Thoracic aorta (tissue), 2 donors: ENCODE measurements at regions not wholly inside any gene's neighbourhood (a gene's known extent, or its start where the extent isn't known, plus 50 kb on each side); places are given as distances from the start of the nearest gene placed in this dataset.

Experiments used
- ATAC-seq: fragments of 150-250 bp; one replicate; pipeline ENCODE4 v1.8.0; 2017; ENCODE audit warnings: low read depth; ENCODE audit not compliant: insufficient number of reproducible peaks, low FRiP score
- DNase-seq: peaks from one replicate; pipeline ENCODE4 v3.0.0-alpha.2; 2020; ENCODE audit warnings: low spot score
- H3K27ac ChIP-seq, 2 donors: fragments of 200-600 bp; sonication (generic); 1 replicate in 1 of 2; 2 replicates in 1 of 2; pipeline ENCODE4 v1.5.1; 2016; ENCODE audit warnings: mild to moderate bottlenecking in 2 of 2, moderate library complexity in 2 of 2
- H3K27me3 ChIP-seq: fragments of 200-600 bp; sonication (generic); replicated peaks from 2 replicates; pipeline ENCODE4 v1.6.0; 2016; ENCODE audit warnings: mild to moderate bottlenecking; ENCODE audit not compliant: insufficient read depth
- H3K36me3 ChIP-seq: fragments of 200-600 bp; sonication (generic); one replicate; pipeline ENCODE4 v1.5.1; 2016
- H3K4me1 ChIP-seq, 2 donors: fragments of 200-600 bp; sonication (generic); 1 replicate in 1 of 2; 2 replicates in 1 of 2; pipeline versions ENCODE4 v1.5.1 to v1.6.0; 2016; ENCODE audit warnings: low read depth in 2 of 2, mild to moderate bottlenecking in 1 of 2; ENCODE audit not compliant: control insufficient read depth in 1 of 2
- H3K4me3 ChIP-seq: fragments of 200-600 bp; sonication (generic); 2 replicates; pipeline ENCODE4 v1.5.1; 2016; ENCODE audit warnings: mild to moderate bottlenecking
- H3K9me3 ChIP-seq: fragments of 200-600 bp; sonication (generic); 2 replicates; pipeline ENCODE4 v1.5.1; 2016
- CTCF ChIP-seq: fragments of 200-600 bp; sonication (generic); IDR thresholded peaks from one replicate; pipeline ENCODE4 v1.5.1; 2019; ENCODE audit warnings: antibody characterized with exemption

GRCh38 chr17:72219824-72220493 lies 99.1 kb downstream of the SOX9 start:
- H3K27me3 ChIP-seq = no peaks in the 10 kb centered on the region
- no peaks in the 10 kb centered on the region for H3K9me3 ChIP-seq
- DNase-seq (no peak), ATAC-seq (no peak)
- no peak overlapping the region for H3K27ac ChIP-seq
- H3K4me3 ChIP-seq = no peak overlapping the region
- no peaks in the 10 kb centered on the region for H3K36me3 ChIP-seq
- no peaks in the 10 kb centered on the region for H3K4me1 ChIP-seq
- no peak for TF ChIP-seq CTCF

GRCh38 chr17:72222661-72223380 lies 102.0 kb downstream of the SOX9 start:
- Histone ChIP-seq H3K4me1 (no peaks in the 10 kb centered on the region), H3K9me3 (no peaks in the 10 kb centered on the region), H3K27ac (no peak overlapping the region), H3K36me3 (no peaks in the 10 kb centered on the region), H3K4me3 (no peak overlapping the region), H3K27me3 (no peaks in the 10 kb centered on the region)
- no peak for TF ChIP-seq CTCF
- ATAC-seq (no peak), DNase-seq (no peak)

DNA sequence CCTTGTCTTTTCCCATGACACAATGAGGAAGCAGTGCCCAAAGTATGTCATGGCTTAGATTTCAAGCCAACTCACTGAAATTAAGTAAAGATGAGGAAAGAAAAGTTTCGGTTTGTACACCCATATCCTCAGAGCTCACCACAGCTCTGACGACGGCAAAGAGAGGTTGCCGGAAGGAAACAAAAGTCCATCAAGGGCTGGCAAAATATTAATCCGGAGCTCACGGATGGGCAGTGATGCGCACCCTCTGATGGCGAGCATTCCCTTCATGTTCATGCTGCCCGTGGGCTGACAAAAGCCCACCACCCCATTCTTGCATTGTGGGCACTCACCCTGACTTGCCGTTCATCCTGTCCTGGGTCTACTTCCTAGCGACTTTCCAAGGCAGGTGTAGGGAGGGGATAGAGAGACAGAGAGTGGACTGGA lies 103.1 kb downstream of the SOX9 start:
- TF ChIP-seq CTCF = no peak
- Histone ChIP-seq H3K4me3 (no peak overlapping the region), H3K4me1 (no peaks in the 10 kb centered on the region), H3K9me3 (no peaks in the 10 kb centered on the region), H3K27ac (no peak overlapping the region), H3K36me3 (no peaks in the 10 kb centered on the region), H3K27me3 (no peaks in the 10 kb centered on the region)
- ATAC-seq (no peak), DNase-seq (no peak)

- TF ChIP-seq CTCF = no peak
- no peak overlapping the region for H3K27ac ChIP-seq
- no peaks in the 10 kb centered on the region for H3K27me3 ChIP-seq
- H3K4me3 ChIP-seq = no peak overlapping the region
- H3K9me3 ChIP-seq = no peaks in the 10 kb centered on the region
- H3K36me3 ChIP-seq = no peaks in the 10 kb centered on the region
- ATAC-seq = no peak
- DNase-seq = no peak
- H3K4me1 ChIP-seq = no peaks in the 10 kb centered on the region
Observed at GRCh38 chr17:72226322-72226721, 105.5 kb downstream of the SOX9 start.

DNA sequence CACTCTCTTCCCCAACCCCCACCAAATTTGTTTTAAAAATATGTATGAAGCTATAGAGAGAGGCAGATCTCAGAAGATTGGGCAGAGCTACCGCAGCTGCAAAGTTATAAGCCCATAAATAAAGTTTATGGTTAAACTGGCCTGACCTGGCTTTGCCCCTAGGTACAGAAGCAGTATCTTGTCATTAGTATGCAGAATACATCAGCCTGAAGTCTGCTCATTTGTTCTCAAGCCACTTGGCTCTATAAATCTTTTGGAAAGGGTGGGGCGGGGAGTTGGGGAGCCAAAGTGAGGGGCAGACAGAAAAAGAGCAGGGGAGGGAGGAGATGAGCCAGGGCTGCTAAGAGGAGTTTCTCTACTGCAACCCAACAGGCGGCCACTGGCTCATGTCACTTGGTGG lies 113.2 kb downstream of the SOX9 start:
- DNase-seq (no peak), ATAC-seq (no peak)
- H3K36me3 ChIP-seq = no peaks in the 10 kb centered on the region
- no peak for TF ChIP-seq CTCF
- no peaks in the 10 kb centered on the region for H3K9me3 ChIP-seq
- no peaks in the 10 kb centered on the region for H3K4me1 ChIP-seq
- H3K27ac ChIP-seq = no peak overlapping the region
- H3K27me3 ChIP-seq = no peaks in the 10 kb centered on the region
- H3K4me3 ChIP-seq = no peak overlapping the region
